ENCODE measurements at regions not wholly inside any gene's neighbourhood (a gene's known extent, or its start where the extent isn't known, plus 50 kb on each side); places are given as distances from the start of the nearest gene placed in this dataset.

DNA sequence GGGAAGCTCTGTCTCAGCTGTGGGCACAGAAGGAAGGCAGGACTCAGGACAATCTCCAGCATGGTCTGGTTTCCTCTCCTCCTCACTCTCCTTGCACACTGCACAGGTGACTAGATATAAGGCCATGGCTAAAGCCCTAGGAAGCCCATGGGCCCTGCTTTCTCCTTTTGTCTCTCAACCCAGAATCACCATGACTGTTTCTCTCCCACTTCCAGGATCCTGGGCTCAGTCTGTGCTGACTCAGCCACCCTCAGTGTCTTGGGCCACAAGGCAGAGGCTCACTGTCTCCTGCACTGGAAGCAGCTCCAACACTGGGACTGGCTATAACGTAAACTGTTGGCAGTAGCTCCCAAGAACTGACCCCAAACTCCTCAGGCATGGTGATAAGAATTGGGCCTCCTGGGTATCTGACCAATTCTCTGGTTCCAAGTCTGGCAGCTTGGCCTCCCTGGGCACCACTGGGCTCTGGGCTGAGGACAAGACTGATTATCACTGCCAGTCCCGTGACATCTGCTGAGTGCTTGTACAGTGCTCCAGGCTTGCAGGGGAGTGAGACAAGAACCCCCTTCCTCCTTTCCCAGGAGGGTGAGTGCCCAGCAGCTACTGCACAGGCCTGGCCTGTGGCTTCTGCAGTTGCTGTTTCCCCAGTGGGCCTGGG lies 104.0 kb upstream of the TOP3B start:
- TF ChIP-seq CTCF (IDR thresholded peaks at IDR 0.05; ENCODE audit: extremely low read depth in 1 of 2, insufficient read depth in 1 of 2, low read depth in 1 of 2, low read length in 2 of 2) (no peak), GATA2 (IDR thresholded peaks at IDR 0.05; ENCODE audit: insufficient read depth, insufficient read length, low read depth, low read length) (no peak), JUN (IDR thresholded peaks at IDR 0.05; ENCODE audit: borderline replicate concordance, insufficient read depth, insufficient read length, low read depth) (no peak), EZH2 (IDR thresholded peaks at IDR 0.05; ENCODE audit: borderline replicate concordance, low read depth, low read length, severe bottlenecking) (no peak)
- TF ChIP-seq, protein P1, sequence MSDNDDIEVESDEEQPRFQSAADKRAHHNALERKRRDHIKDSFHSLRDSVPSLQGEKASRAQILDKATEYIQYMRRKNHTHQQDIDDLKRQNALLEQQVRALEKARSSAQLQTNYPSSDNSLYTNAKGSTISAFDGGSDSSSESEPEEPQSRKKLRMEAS (IDR thresholded peaks at IDR 0.05; ENCODE audit: insufficient read depth, insufficient read length) = no peak

Data from endothelial cell of umbilical vein (primary cell).